HCT116 (cell line): ENCODE measurements at regions not wholly inside any gene's neighbourhood (a gene's known extent, or its start where the extent isn't known, plus 50 kb on each side); places are given as distances from the start of the nearest gene placed in this dataset.

Experiments
- ATAC-seq: fragments of 200-7000 bp; cut with Tn5 transposase; 2 replicates; pipeline ENCODE4 v1.9.1; 2020; ENCODE audit warnings: mild to moderate bottlenecking, moderate library complexity
- BruUV-seq: library from RNA; stranded (reverse); fragments of 400-500 nt; replicated peaks from 2 replicates; lab custom pipeline; 2021; lab: Mats Ljungman, UMichigan
- CTCF ChIA-PET: fragments of 300-600 bp; sonication (Branson Sonifier 250); formaldehyde crosslinking; loops from one replicate; lab custom pipeline; 2021; ENCODE audit warnings: antibody characterized with exemption; lab: Charles Lee
- POLR2A ChIA-PET: fragments of 300-600, 350-600 bp; sonication (Branson Sonifier 250); formaldehyde crosslinking; loops from one replicate; lab custom pipeline; 2021; ENCODE audit warnings: antibody characterized with exemption; lab: Charles Lee
- RAD21 ChIA-PET, 2 experiments: fragments of 300-600 bp; sonication (Branson Sonifier 250); formaldehyde crosslinking; loops; one replicate each; lab custom pipeline; 2023; ENCODE audit warnings: low total read pairs in 2 of 2; ENCODE audit not compliant: uncharacterized antibody in 2 of 2, unreplicated experiment in 2 of 2, low non-redundant PET in 1 of 2; lab: Charles Lee
- DNase-seq: peaks from one replicate; pipeline ENCODE4 v3.0.0-alpha.2; 2010; ENCODE audit warnings: low read depth, low spot score
- H2AFZ ChIP-seq: fragments of 200-600 bp; shearing (Covaris generic), sonication (generic); 2 replicates; pipeline ENCODE4 v1.6.1; 2017; ENCODE audit warnings: low read depth, mixed run types, mixed read lengths, antibody characterized with exemption, low read length; ENCODE audit not compliant: poor library complexity, severe bottlenecking
- H3K27ac ChIP-seq: 2 replicates; pipeline ENCODE4 v1.5.1; 2012; ENCODE audit warnings: low read depth, low read length
- H3K27me3 ChIP-seq: fragments of 200-600 bp; sonication (generic); 2 replicates; pipeline ENCODE4 v1.6.1; 2016; ENCODE audit warnings: mixed run types, low read length, mixed read lengths; ENCODE audit not compliant: insufficient read depth
- H3K36me3 ChIP-seq, 2 experiments: fragments of 200-500 bp in 1 of 2; fragments of 200-600 bp in 1 of 2; sonication (Bioruptor generic) in 1 of 2; sonication (generic) in 1 of 2; 2 replicates each; pipeline versions ENCODE4 v1.5.1 to v1.6.1; 2014 to 2016; ENCODE audit warnings: low read length in 2 of 2, inconsistent platforms in 1 of 2, mixed read lengths in 1 of 2, mixed run types in 1 of 2; ENCODE audit not compliant: insufficient read depth in 2 of 2, control insufficient read depth in 1 of 2
- H3K4me1 ChIP-seq, 2 experiments: fragments of 200-600 bp in 1 of 2; sonication (generic) in 1 of 2; 2 replicates each; pipeline versions ENCODE4 v1.5.1 to v1.6.1; 2012 to 2017; ENCODE audit warnings: low read length in 2 of 2, inconsistent platforms in 1 of 2, mild to moderate bottlenecking in 1 of 2, mixed read lengths in 1 of 2, mixed run types in 1 of 2, moderate library complexity in 1 of 2; ENCODE audit not compliant: insufficient read depth in 2 of 2, control insufficient read depth in 1 of 2
- H3K4me2 ChIP-seq: fragments of 200-600 bp; sonication (generic); 2 replicates; pipeline ENCODE4 v1.6.1; 2017; ENCODE audit warnings: mixed run types, low read length, mixed read lengths
- H3K4me3 ChIP-seq, 2 experiments: fragments of 200-600 bp in 1 of 2; sonication (generic) in 1 of 2; replicated peaks in 1 of 2; 2 replicates each; pipeline ENCODE4 v1.5.1; 2011 to 2016; ENCODE audit warnings: low read length in 2 of 2, control low read depth in 1 of 2, low read depth in 1 of 2, mild to moderate bottlenecking in 1 of 2, mixed read lengths in 1 of 2, mixed run types in 1 of 2
- H3K79me2 ChIP-seq: fragments of 200-600 bp; sonication (generic); 2 replicates; pipeline ENCODE4 v1.6.1; 2017; ENCODE audit warnings: mild to moderate bottlenecking, mixed run types, low read length, moderate library complexity, mixed read lengths; ENCODE audit not compliant: insufficient read depth
- H3K9ac ChIP-seq: fragments of 200-600 bp; sonication (generic); 2 replicates; pipeline ENCODE4 v1.6.1; 2016; ENCODE audit warnings: low read length, mixed read lengths
- H3K9me2 ChIP-seq: fragments of 200-600 bp; sonication (generic), shearing (Covaris generic); 2 replicates; pipeline ENCODE4 v1.6.1; 2017; ENCODE audit warnings: mixed run types, mild to moderate bottlenecking, moderate library complexity; ENCODE audit not compliant: insufficient read depth
- H3K9me3 ChIP-seq, 2 experiments: fragments of 200-500 bp in 1 of 2; fragments of 200-600 bp in 1 of 2; sonication (Bioruptor generic) in 1 of 2; sonication (generic) in 1 of 2; 2 replicates each; pipeline ENCODE4 v1.6.1; 2014 to 2017; ENCODE audit warnings: low read length in 2 of 2, mixed read lengths in 2 of 2, inconsistent platforms in 1 of 2, low read depth in 1 of 2, mild to moderate bottlenecking in 1 of 2, mixed run types in 1 of 2, moderate library complexity in 1 of 2; ENCODE audit not compliant: control insufficient read depth in 1 of 2, insufficient read depth in 1 of 2
- H4K20me1 ChIP-seq: fragments of 200-600 bp; sonication (generic), shearing (Covaris generic); 2 replicates; pipeline ENCODE4 v1.6.1; 2017; ENCODE audit warnings: mixed run types, mild to moderate bottlenecking, moderate library complexity; ENCODE audit not compliant: insufficient read depth
- CBX3 ChIP-seq: IDR thresholded peaks from 2 replicates; pipeline ENCODE4 v1.6.1; 2012; ENCODE audit warnings: low read depth
- CEBPB ChIP-seq: IDR thresholded peaks from 2 replicates; pipeline ENCODE4 v1.6.1; 2012; ENCODE audit warnings: low read depth
- ELF1 ChIP-seq: IDR thresholded peaks from 2 replicates; pipeline ENCODE4 v1.6.1; 2012; ENCODE audit warnings: low read depth, borderline replicate concordance
- EZH2phosphoT487 ChIP-seq: fragments of 200-600 bp; IDR thresholded peaks from 2 replicates; pipeline ENCODE4 v1.6.1; 2018; ENCODE audit warnings: antibody characterized with exemption, borderline replicate concordance
- FOSL1 ChIP-seq: IDR thresholded peaks from 2 replicates; pipeline ENCODE4 v1.6.1; 2012; ENCODE audit warnings: low read depth
- POLR2A ChIP-seq: IDR thresholded peaks from 2 replicates; pipeline ENCODE4 v1.7.0; 2011; ENCODE audit warnings: borderline replicate concordance; ENCODE audit not compliant: insufficient read depth, insufficient read length; ENCODE audit errors: extremely low read depth
- POLR2AphosphoS5 ChIP-seq: IDR thresholded peaks from 2 replicates; pipeline ENCODE4 v1.6.1; 2011; ENCODE audit warnings: mild to moderate bottlenecking, low read depth, low read length, moderate library complexity
- RAD21 ChIP-seq: IDR thresholded peaks from 2 replicates; pipeline ENCODE4 v1.6.1; 2012; ENCODE audit warnings: low read depth, mild to moderate bottlenecking
- SIN3A ChIP-seq: IDR thresholded peaks from 2 replicates; pipeline ENCODE4 v1.6.1; 2012; ENCODE audit warnings: low read depth
- SRF ChIP-seq: IDR thresholded peaks from 2 replicates; pipeline ENCODE4 v1.6.1; 2012; ENCODE audit warnings: low read depth
- TCF7L2 ChIP-seq: IDR thresholded peaks from 2 replicates; pipeline ENCODE4 v1.7.0; 2011; ENCODE audit warnings: borderline replicate concordance, inconsistent platforms; ENCODE audit not compliant: insufficient read depth, insufficient read length; ENCODE audit errors: extremely low read depth
- YY1 ChIP-seq: IDR thresholded peaks from 2 replicates; pipeline ENCODE4 v1.6.1; 2011; ENCODE audit warnings: low read length, low read depth, moderate library complexity, mild to moderate bottlenecking; ENCODE audit not compliant: insufficient replicate concordance; ENCODE audit errors: extremely low read depth
- ZFX ChIP-seq: fragments of 450-650 bp; IDR thresholded peaks from 2 replicates; pipeline ENCODE4 v1.6.1; 2017
- ZNF274 ChIP-seq: fragments of 200-500 bp; sonication (Bioruptor generic); IDR thresholded peaks from 2 replicates; pipeline ENCODE4 v1.6.1; 2014; ENCODE audit warnings: mild to moderate bottlenecking, low read depth, low read length, inconsistent platforms
- intact Hi-C: fragments of 100-400 bp; cut with micrococcal nuclease; formaldehyde crosslinking; loops from 2 replicates; pipeline ENCODE4 v1.10.0; 2022
- TF ChIP-seq, protein P1 (sequence below), 3 experiments: fragments of 200-600 bp in 1 of 3; sonication (generic) in 1 of 3; IDR thresholded peaks in 2 of 3; conservative IDR thresholded peaks in 1 of 3; 2 replicates each; pipeline ENCODE4 v1.5.1; 2012 to 2017; ENCODE audit warnings: low read depth in 2 of 3, low read length in 2 of 3, antibody characterized with exemption in 1 of 3, borderline replicate concordance in 1 of 3, control low read depth in 1 of 3, mild to moderate bottlenecking in 1 of 3, mixed read lengths in 1 of 3, mixed run types in 1 of 3, moderate library complexity in 1 of 3; ENCODE audit not compliant: insufficient read depth in 1 of 3
- TF ChIP-seq, protein P2 (sequence below): IDR thresholded peaks from 2 replicates; pipeline ENCODE4 v1.6.1; 2012
- TF ChIP-seq, protein P3 (sequence below): IDR thresholded peaks from 2 replicates; pipeline ENCODE4 v1.6.1; 2012
- TF ChIP-seq, protein P4 (sequence below): IDR thresholded peaks from 2 replicates; pipeline ENCODE4 v1.6.1; 2012; ENCODE audit warnings: low read depth

DNA sequence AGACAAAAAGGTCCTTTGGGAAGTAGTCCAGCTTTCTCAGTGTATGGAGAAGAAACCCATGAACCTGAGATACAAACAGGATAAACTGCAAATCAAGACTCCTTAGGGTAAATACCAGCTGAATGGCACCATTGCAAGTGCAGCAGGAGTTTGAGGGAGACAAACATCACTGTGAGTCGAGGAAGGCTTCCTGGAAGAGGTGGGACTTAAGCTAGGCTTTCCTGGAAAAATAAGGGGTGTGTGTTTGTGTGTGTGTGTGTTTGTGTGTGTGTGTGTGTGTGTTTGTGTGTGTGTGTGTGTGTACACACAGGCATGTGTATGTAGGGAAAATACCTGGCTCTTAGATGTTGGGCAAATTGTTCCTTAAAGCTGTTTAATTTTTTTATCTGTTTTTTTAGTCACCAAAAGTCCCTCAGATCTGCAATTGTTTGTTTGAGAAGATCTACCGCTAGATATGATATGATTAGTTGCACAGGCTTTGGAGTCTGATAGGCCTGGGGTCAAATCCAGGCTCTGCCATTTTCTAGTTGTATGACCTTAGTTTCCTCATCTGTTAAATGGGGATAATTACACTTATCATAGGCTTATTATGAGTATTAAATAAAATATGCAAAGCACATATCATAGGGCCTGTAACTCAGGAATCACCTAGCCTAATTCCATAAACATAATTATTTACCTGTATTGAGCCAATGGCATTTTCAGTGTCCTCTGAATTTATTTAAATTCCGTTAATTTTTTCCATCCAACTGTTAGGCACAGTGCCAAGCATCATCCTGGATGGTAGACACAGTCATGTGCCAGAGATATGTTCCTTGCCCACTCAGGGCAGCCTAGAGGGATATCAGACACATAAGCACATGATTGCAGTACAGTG is 85.6 kb upstream of the EED start:
- POLR2A ChIA-PET = no interaction called here
- no peaks in the 10 kb centered on the region for H3K36me3 ChIP-seq

More for the DNA sequence above, 85.6 kb upstream of the EED start:
- Histone ChIP-seq H2AFZ (no peak overlapping the region), H4K20me1 (no peaks in the 10 kb centered on the region), H3K4me2 (no peak overlapping the region), H3K79me2 (no peaks in the 10 kb centered on the region), H3K4me3 (no peak overlapping the region), H3K27ac (no peak overlapping the region), H3K27me3 (no peaks in the 10 kb centered on the region), H3K9me3 (no peaks in the 10 kb centered on the region), H3K9ac (no peak overlapping the region), H3K4me1 (peaks cover 0 to 3% of the 10 kb centered on the region in 2 experiments; a peak in 1 of 4 replicates), H3K9me2 (no peaks in the 10 kb centered on the region)
- intact Hi-C loops = no loop called here
- RAD21 ChIA-PET = no interaction called here
- CTCF ChIA-PET = no interaction called here
- BruUV-seq = no TSS peak
- ATAC-seq (no peak), DNase-seq (no peak)
- TF ChIP-seq TCF7L2 = no peak
- TF ChIP-seq, protein P1, sequence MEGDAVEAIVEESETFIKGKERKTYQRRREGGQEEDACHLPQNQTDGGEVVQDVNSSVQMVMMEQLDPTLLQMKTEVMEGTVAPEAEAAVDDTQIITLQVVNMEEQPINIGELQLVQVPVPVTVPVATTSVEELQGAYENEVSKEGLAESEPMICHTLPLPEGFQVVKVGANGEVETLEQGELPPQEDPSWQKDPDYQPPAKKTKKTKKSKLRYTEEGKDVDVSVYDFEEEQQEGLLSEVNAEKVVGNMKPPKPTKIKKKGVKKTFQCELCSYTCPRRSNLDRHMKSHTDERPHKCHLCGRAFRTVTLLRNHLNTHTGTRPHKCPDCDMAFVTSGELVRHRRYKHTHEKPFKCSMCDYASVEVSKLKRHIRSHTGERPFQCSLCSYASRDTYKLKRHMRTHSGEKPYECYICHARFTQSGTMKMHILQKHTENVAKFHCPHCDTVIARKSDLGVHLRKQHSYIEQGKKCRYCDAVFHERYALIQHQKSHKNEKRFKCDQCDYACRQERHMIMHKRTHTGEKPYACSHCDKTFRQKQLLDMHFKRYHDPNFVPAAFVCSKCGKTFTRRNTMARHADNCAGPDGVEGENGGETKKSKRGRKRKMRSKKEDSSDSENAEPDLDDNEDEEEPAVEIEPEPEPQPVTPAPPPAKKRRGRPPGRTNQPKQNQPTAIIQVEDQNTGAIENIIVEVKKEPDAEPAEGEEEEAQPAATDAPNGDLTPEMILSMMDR (IDR thresholded peaks at IDR 0.05 in 2 of 3, conservative IDR thresholded peaks at IDR 0.05 in 1 of 3; ENCODE audit: borderline replicate concordance in 1 of 3, insufficient read depth in 1 of 3, low read depth in 2 of 3, low read length in 2 of 3) = no peak
- no peak for TF ChIP-seq ZNF274
- TF ChIP-seq CEBPB = no peak
- TF ChIP-seq, protein P2, sequence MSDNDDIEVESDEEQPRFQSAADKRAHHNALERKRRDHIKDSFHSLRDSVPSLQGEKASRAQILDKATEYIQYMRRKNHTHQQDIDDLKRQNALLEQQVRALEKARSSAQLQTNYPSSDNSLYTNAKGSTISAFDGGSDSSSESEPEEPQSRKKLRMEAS = no peak
- TF ChIP-seq POLR2A = no peak
- TF ChIP-seq EZH2phosphoT487 = no peak
- TF ChIP-seq RAD21 = no peak
- no peak for TF ChIP-seq SRF
- TF ChIP-seq POLR2AphosphoS5 = no peak
- TF ChIP-seq ZFX = no peak
- TF ChIP-seq SIN3A = no peak
- TF ChIP-seq, protein P3, sequence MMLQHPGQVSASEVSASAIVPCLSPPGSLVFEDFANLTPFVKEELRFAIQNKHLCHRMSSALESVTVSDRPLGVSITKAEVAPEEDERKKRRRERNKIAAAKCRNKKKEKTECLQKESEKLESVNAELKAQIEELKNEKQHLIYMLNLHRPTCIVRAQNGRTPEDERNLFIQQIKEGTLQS = no peak
- TF ChIP-seq, protein P4, sequence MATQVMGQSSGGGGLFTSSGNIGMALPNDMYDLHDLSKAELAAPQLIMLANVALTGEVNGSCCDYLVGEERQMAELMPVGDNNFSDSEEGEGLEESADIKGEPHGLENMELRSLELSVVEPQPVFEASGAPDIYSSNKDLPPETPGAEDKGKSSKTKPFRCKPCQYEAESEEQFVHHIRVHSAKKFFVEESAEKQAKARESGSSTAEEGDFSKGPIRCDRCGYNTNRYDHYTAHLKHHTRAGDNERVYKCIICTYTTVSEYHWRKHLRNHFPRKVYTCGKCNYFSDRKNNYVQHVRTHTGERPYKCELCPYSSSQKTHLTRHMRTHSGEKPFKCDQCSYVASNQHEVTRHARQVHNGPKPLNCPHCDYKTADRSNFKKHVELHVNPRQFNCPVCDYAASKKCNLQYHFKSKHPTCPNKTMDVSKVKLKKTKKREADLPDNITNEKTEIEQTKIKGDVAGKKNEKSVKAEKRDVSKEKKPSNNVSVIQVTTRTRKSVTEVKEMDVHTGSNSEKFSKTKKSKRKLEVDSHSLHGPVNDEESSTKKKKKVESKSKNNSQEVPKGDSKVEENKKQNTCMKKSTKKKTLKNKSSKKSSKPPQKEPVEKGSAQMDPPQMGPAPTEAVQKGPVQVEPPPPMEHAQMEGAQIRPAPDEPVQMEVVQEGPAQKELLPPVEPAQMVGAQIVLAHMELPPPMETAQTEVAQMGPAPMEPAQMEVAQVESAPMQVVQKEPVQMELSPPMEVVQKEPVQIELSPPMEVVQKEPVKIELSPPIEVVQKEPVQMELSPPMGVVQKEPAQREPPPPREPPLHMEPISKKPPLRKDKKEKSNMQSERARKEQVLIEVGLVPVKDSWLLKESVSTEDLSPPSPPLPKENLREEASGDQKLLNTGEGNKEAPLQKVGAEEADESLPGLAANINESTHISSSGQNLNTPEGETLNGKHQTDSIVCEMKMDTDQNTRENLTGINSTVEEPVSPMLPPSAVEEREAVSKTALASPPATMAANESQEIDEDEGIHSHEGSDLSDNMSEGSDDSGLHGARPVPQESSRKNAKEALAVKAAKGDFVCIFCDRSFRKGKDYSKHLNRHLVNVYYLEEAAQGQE = no peak
- TF ChIP-seq ELF1 = no peak
- no peak for TF ChIP-seq YY1
- no peak for TF ChIP-seq CBX3
- TF ChIP-seq FOSL1 = no peak
